IMR-90 (cell line): ENCODE measurements at regions not wholly inside any gene's neighbourhood (a gene's known extent, or its start where the extent isn't known, plus 50 kb on each side); places are given as distances from the start of the nearest gene placed in this dataset.
A peak's percentile ranks its signal among the peaks of the same experiment; 100 is the strongest.

Experiments
- ATAC-seq: fragments of 200-7000 bp; cut with Tn5 transposase; 2 replicates; pipeline ENCODE4 v1.9.1; 2020; ENCODE audit warnings: low read depth, mild to moderate bottlenecking, moderate library complexity
- BruUV-seq: library from RNA; stranded (reverse); fragments of 400-500 nt; replicated peaks from 2 replicates; lab custom pipeline; 2021; lab: Mats Ljungman, UMichigan
- CTCF ChIA-PET: fragments of 300-600 bp; formaldehyde crosslinking; extraction: SDS; loops from one replicate; lab custom pipeline; 2021; ENCODE audit warnings: antibody characterized with exemption; lab: Yijun Ruan, JAX
- POLR2A ChIA-PET: fragments of 300-600 bp; sonication (Branson Sonifier 250); formaldehyde crosslinking; loops from one replicate; lab custom pipeline; 2022; ENCODE audit warnings: antibody characterized with exemption; ENCODE audit not compliant: unreplicated experiment; lab: Charles Lee
- DNase-seq: peaks from one replicate; pipeline ENCODE4 v3.0.0; 2013
- H2AFZ ChIP-seq: replicated peaks from 2 replicates; pipeline ENCODE3; 2013; ENCODE audit warnings: low read length, mild to moderate bottlenecking; ENCODE audit not compliant: poor library complexity
- H2AK5ac ChIP-seq: 2 replicates; pipeline ENCODE4 v1.6.1; 2013; ENCODE audit warnings: low read depth, low read length, inconsistent platforms
- H2AK9ac ChIP-seq: replicated peaks from 2 replicates; pipeline ENCODE3; 2013; ENCODE audit warnings: mild to moderate bottlenecking, low read depth, low read length, moderate library complexity; ENCODE audit not compliant: poor library complexity
- H2BK120ac ChIP-seq: 2 replicates; pipeline ENCODE4 v1.6.1; 2013; ENCODE audit warnings: low read depth, low read length, inconsistent platforms
- H2BK15ac ChIP-seq: 3 replicates; pipeline ENCODE4 v1.6.1; 2013; ENCODE audit warnings: low read depth, low read length, inconsistent platforms
- H2BK20ac ChIP-seq: 2 replicates; pipeline ENCODE4 v1.6.1; 2013; ENCODE audit warnings: low read depth, mild to moderate bottlenecking, inconsistent platforms, low read length, moderate library complexity
- H2BK5ac ChIP-seq: 2 replicates; pipeline ENCODE4 v1.6.1; 2013; ENCODE audit warnings: mild to moderate bottlenecking, low read depth, low read length, inconsistent platforms; ENCODE audit not compliant: poor library complexity, severe bottlenecking
- H3K14ac ChIP-seq: replicated peaks from 2 replicates; pipeline ENCODE4 v1.6.1; 2013; ENCODE audit warnings: low read depth, low read length, inconsistent platforms
- H3K18ac ChIP-seq: 2 replicates; pipeline ENCODE4 v1.6.1; 2013; ENCODE audit warnings: low read depth, low read length, control low read depth
- H3K23ac ChIP-seq: 2 replicates; pipeline ENCODE4 v1.6.1; 2013; ENCODE audit warnings: low read depth, low read length, inconsistent platforms
- H3K27ac ChIP-seq: 2 replicates; pipeline ENCODE4 v1.5.1; 2013; ENCODE audit warnings: mild to moderate bottlenecking, control low read depth, low read length; ENCODE audit not compliant: insufficient read depth
- H3K27me3 ChIP-seq: 2 replicates; pipeline ENCODE4 v1.6.1; 2013; ENCODE audit warnings: low read length; ENCODE audit not compliant: control insufficient read depth, insufficient read depth
- H3K36me3 ChIP-seq: 2 replicates; pipeline ENCODE4 v1.6.1; 2013; ENCODE audit warnings: low read length, mixed read lengths; ENCODE audit not compliant: control insufficient read depth, insufficient read depth
- H3K4ac ChIP-seq: 2 replicates; pipeline ENCODE4 v1.6.1; 2013; ENCODE audit warnings: low read depth, low read length, inconsistent platforms
- H3K4me1 ChIP-seq: 2 replicates; pipeline ENCODE4 v1.6.1; 2013; ENCODE audit warnings: low read length, mixed read lengths; ENCODE audit not compliant: control insufficient read depth, insufficient read depth
- H3K4me2 ChIP-seq: 2 replicates; pipeline ENCODE4 v1.6.1; 2013; ENCODE audit warnings: low read depth, mild to moderate bottlenecking, control low read depth, low read length, moderate library complexity
- H3K4me3 ChIP-seq: 2 replicates; pipeline ENCODE4 v1.5.1; 2013; ENCODE audit warnings: low read depth, mild to moderate bottlenecking, control low read depth, low read length, moderate library complexity; ENCODE audit not compliant: insufficient read depth
- H3K56ac ChIP-seq: 2 replicates; pipeline ENCODE4 v1.6.1; 2013; ENCODE audit warnings: low read length, inconsistent platforms; ENCODE audit not compliant: insufficient read depth; ENCODE audit errors: extremely low read depth
- H3K79me1 ChIP-seq, 2 experiments: 2 replicates each; pipeline ENCODE4 v1.6.1; 2013; ENCODE audit warnings: low read length in 2 of 2, inconsistent platforms in 1 of 2, low read depth in 1 of 2
- H3K9ac ChIP-seq: 2 replicates; pipeline ENCODE4 v1.6.1; 2013; ENCODE audit warnings: low read depth, low read length, control low read depth
- H3K9me1 ChIP-seq: 2 replicates; pipeline ENCODE4 v1.6.1; 2013; ENCODE audit warnings: low read length, inconsistent platforms; ENCODE audit not compliant: insufficient read depth
- H3K9me3 ChIP-seq: 2 replicates; pipeline ENCODE4 v1.6.1; 2013; ENCODE audit warnings: low read length; ENCODE audit not compliant: control insufficient read depth, insufficient read depth
- H4K20me1 ChIP-seq: 2 replicates; pipeline ENCODE4 v1.6.1; 2013; ENCODE audit warnings: low read length, inconsistent platforms; ENCODE audit not compliant: insufficient read depth
- H4K5ac ChIP-seq: 2 replicates; pipeline ENCODE4 v1.6.1; 2013; ENCODE audit warnings: mild to moderate bottlenecking, low read depth, low read length, control low read depth
- H4K8ac ChIP-seq, 2 experiments: 2 replicates each; pipeline ENCODE4 v1.6.1; 2013; ENCODE audit warnings: low read depth in 2 of 2, low read length in 2 of 2, control low read depth in 1 of 2, inconsistent platforms in 1 of 2
- H4K91ac ChIP-seq: 2 replicates; pipeline ENCODE4 v1.6.1; 2013; ENCODE audit warnings: low read depth, low read length, inconsistent platforms; ENCODE audit not compliant: insufficient read depth
- BHLHE40 ChIP-seq: fragments of 150-350 bp; IDR thresholded peaks from 2 replicates; pipeline ENCODE4 v1.6.1; 2016; ENCODE audit warnings: mild to moderate bottlenecking, low read depth, low read length
- CEBPB ChIP-seq: IDR thresholded peaks from 2 replicates; pipeline ENCODE4 v1.6.1; 2012; ENCODE audit warnings: low read depth, low read length, improper control_type of control experiment
- CHD1 ChIP-seq: IDR thresholded peaks from 2 replicates; pipeline ENCODE4 v1.6.1; 2012; ENCODE audit warnings: low read depth, low read length, improper control_type of control experiment
- CTCF ChIP-seq: conservative IDR thresholded peaks from 2 replicates; pipeline ENCODE4 v1.5.1; 2012; ENCODE audit warnings: mild to moderate bottlenecking, low read depth, low read length, improper control_type of control experiment
- ELK1 ChIP-seq: fragments of 150-350 bp; IDR thresholded peaks from 2 replicates; pipeline ENCODE4 v1.6.1; 2016; ENCODE audit warnings: low read depth, mild to moderate bottlenecking, low read length, moderate library complexity, borderline replicate concordance
- FOS ChIP-seq: fragments of 150-350 bp; IDR thresholded peaks from 2 replicates; pipeline ENCODE4 v1.6.1; 2016; ENCODE audit warnings: low read depth, low read length
- MAFK ChIP-seq: IDR thresholded peaks from 2 replicates; pipeline ENCODE4 v1.6.1; 2012; ENCODE audit warnings: low read depth, low read length, improper control_type of control experiment
- MAZ ChIP-seq: IDR thresholded peaks from 2 replicates; pipeline ENCODE4 v1.6.1; 2012; ENCODE audit warnings: low read depth, mild to moderate bottlenecking, low read length, improper control_type of control experiment, moderate library complexity, borderline replicate concordance
- MXI1 ChIP-seq: IDR thresholded peaks from 2 replicates; pipeline ENCODE4 v1.6.1; 2012; ENCODE audit warnings: low read depth, mild to moderate bottlenecking, low read length, moderate library complexity, borderline replicate concordance
- NFE2L2 ChIP-seq: fragments of 150-350 bp; IDR thresholded peaks from 2 replicates; pipeline ENCODE4 v1.6.1; 2016; ENCODE audit warnings: low read depth, mild to moderate bottlenecking, low read length
- POLR2A ChIP-seq: IDR thresholded peaks from 2 replicates; pipeline ENCODE4 v1.6.1; 2012; ENCODE audit warnings: mild to moderate bottlenecking, low read depth, low read length
- RAD21 ChIP-seq: IDR thresholded peaks from 2 replicates; pipeline ENCODE4 v1.6.1; 2012; ENCODE audit warnings: low read length, improper control_type of control experiment
- RCOR1 ChIP-seq: IDR thresholded peaks from 2 replicates; pipeline ENCODE4 v1.6.1; 2012; ENCODE audit warnings: mild to moderate bottlenecking, low read length, improper control_type of control experiment; ENCODE audit not compliant: insufficient replicate concordance
- RFX5 ChIP-seq: IDR thresholded peaks from 2 replicates; pipeline ENCODE4 v1.8.0; 2012; ENCODE audit warnings: low read depth, mild to moderate bottlenecking, low read length, moderate library complexity
- SMC3 ChIP-seq: fragments of 150-350 bp; IDR thresholded peaks from 2 replicates; pipeline ENCODE4 v1.6.1; 2016; ENCODE audit warnings: low read depth, mild to moderate bottlenecking, antibody characterized with exemption, low read length, moderate library complexity
- USF2 ChIP-seq: fragments of 150-350 bp; IDR thresholded peaks from 2 replicates; pipeline ENCODE4 v1.6.1; 2017; ENCODE audit warnings: mild to moderate bottlenecking, antibody characterized with exemption, low read length, low read depth
- WGBS, 2 experiments: methylation state at CpG; one replicate each; pipeline versions ENCODE4 v1.1.5 to v1.1.7; 2013; ENCODE audit warnings: missing lambda C conversion rate in 2 of 2; ENCODE audit not compliant: insufficient read length in 1 of 2; ENCODE audit errors: extremely low coverage in 2 of 2; 5-methylcytosine and 5-hydroxymethylcytosine counted together
- dilution Hi-C: fragments of 300-500 bp; cut with HindIII; formaldehyde crosslinking; loops from one replicate; pipeline ENCODE4 v1.14.3; 2018; ENCODE audit warnings: low sequenced_read_pairs; ENCODE audit not compliant: unreplicated experiment
- in situ Hi-C: fragments of 300-500 bp; cut with MboI; formaldehyde crosslinking; loops from 3 replicates; pipeline ENCODE4 v1.14.3; 2019; ENCODE audit warnings: low sequenced_read_pairs, inconsistent platforms, mixed read lengths
- intact Hi-C: fragments of 100-400 bp; cut with micrococcal nuclease; formaldehyde crosslinking; loops from 2 replicates; pipeline ENCODE4 v1.10.0; 2022

- in situ Hi-C loops, result loop anchor here (5.0 to 25.0 kb wide), 2 partner anchors 111 to 531 kb away; no protein-coding TSS in a partner anchor
- H3K9me1 ChIP-seq, result no peaks in the 10 kb centered on the region
- no peaks in the 10 kb centered on the region for H3K36me3 ChIP-seq
- H3K27ac ChIP-seq, result no peak overlapping the region
- H4K20me1 ChIP-seq, result no peaks in the 10 kb centered on the region
- H3K9me3 ChIP-seq, result no peaks in the 10 kb centered on the region
- dilution Hi-C loops, result loop anchor here (25.0 kb wide), 1 partner anchor 106 kb away; the partner anchor contains the start of gene MFGE8
- ChIA-PET CTCF (interaction anchor here (1.7 kb wide), 1 partner anchor 113 kb away, joined by 9 read pairs; no protein-coding TSS in a partner anchor), POLR2A (no interaction called here)
- H3K4me2 ChIP-seq, result no peak overlapping the region
- no peak overlapping the region for H2BK120ac ChIP-seq
- no peaks in the 10 kb centered on the region for H3K27me3 ChIP-seq
- H2BK5ac ChIP-seq, result no peak overlapping the region
- DNase-seq, result no peak
- no peak overlapping the region for H2AFZ ChIP-seq
- 0 out of 2 replicates have a peak overlapping the region, but pooled peaks have one; percentile 6 for H4K91ac ChIP-seq
- no peak overlapping the region for H3K14ac ChIP-seq
- BruUV-seq, result no TSS peak
- H2BK20ac ChIP-seq, result no peak overlapping the region
- WGBS, 2 experiments, result 60% methylated on average over 2 of the region's 7 CpGs; no CpG with 5 or more reads in 1 of the 2 experiments
- no peak overlapping the region for H2AK9ac ChIP-seq
- H3K18ac ChIP-seq, result no peak overlapping the region
- peak overlapping the region; percentile 51; the same call in 1 of the 2 replicates for H2AK5ac ChIP-seq
- H3K79me1 ChIP-seq, result no peaks in the 10 kb centered on the region
- no peak overlapping the region for H3K56ac ChIP-seq
- H4K5ac ChIP-seq, result 0 out of 2 replicates have a peak overlapping the region, but pooled peaks have one; percentile 39
- peaks cover 9% of the 10 kb centered on the region for H3K4me1 ChIP-seq
- H2BK15ac ChIP-seq, result no peak overlapping the region
- TF ChIP-seq CTCF (no peak), CEBPB (no peak), SMC3 (no peak), USF2 (no peak), RCOR1 (no peak), FOS (no peak), RAD21 (no peak), ELK1 (no peak), POLR2A (no peak), BHLHE40 (no peak), RFX5 (no peak), MAZ (no peak), MAFK (no peak), MXI1 (no peak), NFE2L2 (no peak), CHD1 (no peak)
- no peak overlapping the region; a peak in 1 of 4 replicates for H4K8ac ChIP-seq
- intact Hi-C loops, result loop anchor here (5.0 kb wide), 1 partner anchor 361 kb away; no protein-coding TSS in a partner anchor
- H3K4me3 ChIP-seq, result no peak overlapping the region
- peak; percentile 10; the same call in 1 of the 2 replicates for ATAC-seq
- no peak overlapping the region for H3K23ac ChIP-seq
- H3K9ac ChIP-seq, result no peak overlapping the region
- H3K4ac ChIP-seq, result no peak overlapping the region
These were observed 70.0 kb upstream of the ABHD2 start for GRCh38 chr15:89018207-89018606.
